ENCODE measurements at regions not wholly inside any gene's neighbourhood (a gene's known extent, or its start where the extent isn't known, plus 50 kb on each side); places are given as distances from the start of the nearest gene placed in this dataset.

- TF ChIP-seq CTCF (IDR thresholded peaks at IDR 0.05; ENCODE audit: poor library complexity, severe bottlenecking) (no peak), TAF1 (IDR thresholded peaks at IDR 0.05; ENCODE audit: low read depth) (no peak), SMC3 (conservative IDR thresholded peaks at IDR 0.05; ENCODE audit: poor library complexity) (no peak), MXI1 (conservative IDR thresholded peaks at IDR 0.05; ENCODE audit: poor library complexity, severe bottlenecking) (no peak)
Observed at GRCh38 chr3:193971966-193972365, 164.0 kb upstream of the HES1 start.

Data from neural cell (in vitro differentiated cells).